ENCODE measurements at regions not wholly inside any gene's neighbourhood (a gene's known extent, or its start where the extent isn't known, plus 50 kb on each side); places are given as distances from the start of the nearest gene placed in this dataset.

DNA sequence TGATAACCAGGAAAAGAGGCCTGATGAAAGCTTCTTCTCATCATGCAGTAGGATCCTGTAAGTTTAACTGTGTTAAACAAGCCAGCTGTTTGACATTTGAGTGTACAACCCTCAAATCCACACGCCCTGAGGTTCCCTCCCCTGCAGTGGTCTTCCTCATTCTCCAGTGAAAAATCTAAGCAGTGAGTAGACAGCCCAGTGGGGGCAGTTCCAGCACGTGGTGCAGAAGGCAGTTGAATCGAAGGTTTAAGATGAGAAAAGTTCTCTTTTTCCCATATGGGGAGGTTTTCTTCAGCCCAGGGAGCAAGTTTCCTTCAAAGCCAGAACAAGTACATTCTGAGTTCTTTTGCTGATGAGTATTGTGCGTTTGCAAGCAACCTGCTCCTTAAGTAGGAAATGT, 174.5 kb downstream of the NR2F2 start:
- TF ChIP-seq, protein P1, sequence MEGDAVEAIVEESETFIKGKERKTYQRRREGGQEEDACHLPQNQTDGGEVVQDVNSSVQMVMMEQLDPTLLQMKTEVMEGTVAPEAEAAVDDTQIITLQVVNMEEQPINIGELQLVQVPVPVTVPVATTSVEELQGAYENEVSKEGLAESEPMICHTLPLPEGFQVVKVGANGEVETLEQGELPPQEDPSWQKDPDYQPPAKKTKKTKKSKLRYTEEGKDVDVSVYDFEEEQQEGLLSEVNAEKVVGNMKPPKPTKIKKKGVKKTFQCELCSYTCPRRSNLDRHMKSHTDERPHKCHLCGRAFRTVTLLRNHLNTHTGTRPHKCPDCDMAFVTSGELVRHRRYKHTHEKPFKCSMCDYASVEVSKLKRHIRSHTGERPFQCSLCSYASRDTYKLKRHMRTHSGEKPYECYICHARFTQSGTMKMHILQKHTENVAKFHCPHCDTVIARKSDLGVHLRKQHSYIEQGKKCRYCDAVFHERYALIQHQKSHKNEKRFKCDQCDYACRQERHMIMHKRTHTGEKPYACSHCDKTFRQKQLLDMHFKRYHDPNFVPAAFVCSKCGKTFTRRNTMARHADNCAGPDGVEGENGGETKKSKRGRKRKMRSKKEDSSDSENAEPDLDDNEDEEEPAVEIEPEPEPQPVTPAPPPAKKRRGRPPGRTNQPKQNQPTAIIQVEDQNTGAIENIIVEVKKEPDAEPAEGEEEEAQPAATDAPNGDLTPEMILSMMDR (IDR thresholded peaks at IDR 0.05; ENCODE audit: unreplicated experiment): no peak
- BruUV-seq (replicated peaks): no TSS peak
- Mint-ChIP-seq H3K4me1 (ENCODE audit: low read depth, unreplicated experiment) (peaks cover 8% of the 10 kb centered on the region), H3K36me3 (ENCODE audit: insufficient read depth, unreplicated experiment) (no peaks in the 10 kb centered on the region), H3K27ac (ENCODE audit: unreplicated experiment) (no peak overlapping the region), H3K9me3 (ENCODE audit: low read depth, unreplicated experiment) (no peaks in the 10 kb centered on the region), H3K27me3 (ENCODE audit: unreplicated experiment) (no peaks in the 10 kb centered on the region), H3K4me3 (ENCODE audit: low read depth, unreplicated experiment) (no peak overlapping the region)
- CTCF ChIA-PET: interaction anchor here (0.5 to 1.0 kb wide), 2 partner anchors 52 to 210 kb away, joined by 3 read pairs; no protein-coding TSS in a partner anchor
- intact Hi-C loops (cut with micrococcal nuclease; ENCODE audit: unreplicated experiment): no loop called here
- no peak for DNase-seq

DNA sequence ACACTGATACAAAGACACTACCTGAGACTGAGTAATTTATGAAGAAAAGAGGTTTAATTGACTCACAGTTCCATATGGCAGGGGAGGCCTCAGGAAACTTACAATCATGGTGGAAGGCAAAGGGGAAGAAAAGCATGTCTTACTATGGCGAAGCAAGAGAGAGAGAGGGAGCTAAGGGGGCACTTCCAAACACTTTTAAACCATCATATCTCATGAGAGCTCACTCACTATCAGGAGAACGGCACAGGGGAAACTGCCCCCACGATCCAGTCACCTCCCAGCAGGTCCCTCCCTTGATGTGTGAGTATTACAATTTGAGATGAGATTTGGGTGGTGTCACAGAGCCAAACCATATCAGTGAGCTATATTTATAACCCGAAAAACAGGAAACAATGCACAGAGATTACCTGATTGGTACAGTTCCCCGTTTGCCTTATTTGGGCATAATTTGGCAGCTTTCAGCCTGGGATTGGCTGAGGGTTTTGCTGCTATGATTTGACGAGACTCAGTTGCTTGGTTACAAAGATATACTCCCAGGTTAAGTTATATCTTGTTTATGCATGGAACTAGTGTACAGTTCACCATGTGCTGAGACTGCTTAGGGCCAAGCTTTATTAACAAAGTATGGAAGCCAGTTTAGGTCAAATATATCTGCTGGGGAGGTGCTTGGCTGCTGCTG, 184.2 kb downstream of the NR2F2 start:
- Mint-ChIP-seq H3K27ac (ENCODE audit: unreplicated experiment) (peak overlapping the region; percentile 28), H3K4me3 (ENCODE audit: low read depth, unreplicated experiment) (no peak overlapping the region), H3K27me3 (ENCODE audit: unreplicated experiment) (no peaks in the 10 kb centered on the region), H3K4me1 (ENCODE audit: low read depth, unreplicated experiment) (peaks cover 23% of the 10 kb centered on the region), H3K9me3 (ENCODE audit: low read depth, unreplicated experiment) (peaks cover 7% of the 10 kb centered on the region), H3K36me3 (ENCODE audit: insufficient read depth, unreplicated experiment) (no peaks in the 10 kb centered on the region)
- CTCF ChIA-PET: interaction anchor here (0.6 kb wide), 1 partner anchor 378 kb away, joined by 3 read pairs; no protein-coding TSS in a partner anchor
- BruUV-seq (replicated peaks): no TSS peak
- intact Hi-C loops (cut with micrococcal nuclease; ENCODE audit: unreplicated experiment): loop anchor here (5.0 kb wide), 2 partner anchors 97 to 157 kb away; no protein-coding TSS in a partner anchor
- TF ChIP-seq, protein P1 (IDR thresholded peaks at IDR 0.05; ENCODE audit: unreplicated experiment): no peak
- DNase-seq: peak; percentile 13

DNA sequence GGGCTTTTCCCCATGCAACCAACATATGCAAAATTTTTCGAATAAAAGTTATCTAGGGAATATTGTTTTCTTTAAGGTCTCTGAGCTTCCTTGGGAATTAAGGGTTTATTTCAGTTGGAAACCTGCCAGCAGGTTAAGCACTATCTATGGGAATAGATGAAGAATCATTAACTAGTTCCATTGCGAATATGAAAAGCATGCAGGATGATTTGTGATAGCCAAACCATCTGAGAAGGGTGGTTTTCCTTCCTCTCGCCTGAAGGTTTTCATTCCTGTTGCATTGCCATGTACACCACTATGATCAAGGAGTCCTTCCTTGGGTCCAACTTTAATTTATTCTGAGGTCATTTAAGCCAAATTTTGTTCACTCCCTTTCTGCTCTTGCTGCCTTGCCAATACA, 184.9 kb downstream of the NR2F2 start:
- H3K4me1 Mint-ChIP-seq (ENCODE audit: low read depth, unreplicated experiment): peaks cover 23% of the 10 kb centered on the region
- DNase-seq: no peak
- intact Hi-C loops (cut with micrococcal nuclease; ENCODE audit: unreplicated experiment): loop anchor here (5.0 kb wide), 2 partner anchors 98 to 158 kb away; no protein-coding TSS in a partner anchor
- H3K27me3 Mint-ChIP-seq (ENCODE audit: unreplicated experiment): no peaks in the 10 kb centered on the region
- H3K36me3 Mint-ChIP-seq (ENCODE audit: insufficient read depth, unreplicated experiment): no peaks in the 10 kb centered on the region
- no peak overlapping the region for H3K27ac Mint-ChIP-seq (ENCODE audit: unreplicated experiment)
- H3K9me3 Mint-ChIP-seq (ENCODE audit: low read depth, unreplicated experiment): peaks cover 7% of the 10 kb centered on the region
- CTCF ChIA-PET: interaction anchor here (0.6 kb wide), 1 partner anchor 378 kb away, joined by 3 read pairs; no protein-coding TSS in a partner anchor
- no peak overlapping the region for H3K4me3 Mint-ChIP-seq (ENCODE audit: low read depth, unreplicated experiment)
- BruUV-seq (replicated peaks): no TSS peak
- TF ChIP-seq, protein P1 (IDR thresholded peaks at IDR 0.05; ENCODE audit: unreplicated experiment): no peak

DNA sequence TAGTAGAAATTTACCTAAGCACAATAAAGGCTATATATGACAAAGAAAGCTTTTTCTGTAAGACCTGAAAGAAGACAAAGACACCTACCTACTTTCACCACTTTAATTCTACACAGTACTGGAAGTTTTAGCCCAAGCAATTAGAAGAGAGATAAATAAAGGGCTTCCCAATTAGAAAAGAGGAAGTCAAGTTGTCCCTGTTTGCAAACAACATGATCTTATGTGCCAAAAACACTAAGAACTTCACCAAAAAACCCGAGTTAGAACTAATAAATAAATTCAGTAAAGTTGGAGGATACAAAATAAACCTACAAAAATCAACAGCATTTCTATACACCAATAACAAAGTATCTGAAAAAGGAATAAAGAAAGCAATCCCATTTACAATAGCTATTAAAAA, 190.9 kb downstream of the NR2F2 start:
- H3K36me3 Mint-ChIP-seq (ENCODE audit: insufficient read depth, unreplicated experiment): no peaks in the 10 kb centered on the region
- H3K4me3 Mint-ChIP-seq (ENCODE audit: low read depth, unreplicated experiment): no peak overlapping the region
- no TSS peak for BruUV-seq (replicated peaks)
- peaks cover 10% of the 10 kb centered on the region for H3K9me3 Mint-ChIP-seq (ENCODE audit: low read depth, unreplicated experiment)
- H3K27ac Mint-ChIP-seq (ENCODE audit: unreplicated experiment): no peak overlapping the region
- H3K4me1 Mint-ChIP-seq (ENCODE audit: low read depth, unreplicated experiment): peaks cover under 1% of the 10 kb centered on the region
- TF ChIP-seq, protein P1 (IDR thresholded peaks at IDR 0.05; ENCODE audit: unreplicated experiment): no peak
- intact Hi-C loops (cut with micrococcal nuclease; ENCODE audit: unreplicated experiment): no loop called here
- CTCF ChIA-PET: no interaction called here
- no peaks in the 10 kb centered on the region for H3K27me3 Mint-ChIP-seq (ENCODE audit: unreplicated experiment)
- DNase-seq: no peak

Measured in Calu3 (cell line).